Endothelial cell of umbilical vein (primary cell): ENCODE measurements at regions not wholly inside any gene's neighbourhood (a gene's known extent, or its start where the extent isn't known, plus 50 kb on each side); places are given as distances from the start of the nearest gene placed in this dataset.

Experiments
- EZH2 ChIP-seq: IDR thresholded peaks from 2 replicates; pipeline ENCODE4 v1.6.1; 2012; ENCODE audit warnings: borderline replicate concordance, low read depth, mild to moderate bottlenecking, moderate library complexity, low read length, inconsistent platforms; ENCODE audit not compliant: severe bottlenecking
- GATA2 ChIP-seq: IDR thresholded peaks from 2 replicates; pipeline ENCODE4 v1.7.0; 2011; ENCODE audit warnings: low read depth, mild to moderate bottlenecking, moderate library complexity, mixed read lengths, low read length; ENCODE audit not compliant: insufficient read length, insufficient read depth
- JUN ChIP-seq: IDR thresholded peaks from 2 replicates; pipeline ENCODE4 v1.6.1; 2011; ENCODE audit warnings: borderline replicate concordance, low read depth; ENCODE audit not compliant: insufficient read length, insufficient read depth
- MYC ChIP-seq: IDR thresholded peaks from one replicate; pipeline ENCODE4 v1.6.1; 2011; ENCODE audit warnings: mild to moderate bottlenecking, low read depth, low read length
- POLR2A ChIP-seq: IDR thresholded peaks from 2 replicates; pipeline ENCODE4 v1.6.1; 2012; ENCODE audit warnings: low read depth, mild to moderate bottlenecking, control low read depth, low read length
- POLR2AphosphoS5 ChIP-seq: IDR thresholded peaks from 2 replicates; pipeline ENCODE4 v1.6.1; 2012; ENCODE audit warnings: low read depth, mild to moderate bottlenecking, control low read depth, low read length, moderate library complexity; ENCODE audit not compliant: insufficient read depth
- TF ChIP-seq, protein P1 (sequence below), 2 donors: IDR thresholded peaks; 1 replicate in 1 of 2; 2 replicates in 1 of 2; pipeline ENCODE4 v1.5.1; 2011; ENCODE audit warnings: low read length in 2 of 2, mild to moderate bottlenecking in 2 of 2, moderate library complexity in 2 of 2, control low read depth in 1 of 2, inconsistent platforms in 1 of 2, low read depth in 1 of 2; ENCODE audit not compliant: insufficient read depth in 1 of 2; ENCODE audit errors: extremely low read depth in 1 of 2
- TF ChIP-seq, protein P2 (sequence below): IDR thresholded peaks from 2 replicates; pipeline ENCODE4 v1.6.1; 2011; ENCODE audit not compliant: insufficient read depth, insufficient read length

DNA sequence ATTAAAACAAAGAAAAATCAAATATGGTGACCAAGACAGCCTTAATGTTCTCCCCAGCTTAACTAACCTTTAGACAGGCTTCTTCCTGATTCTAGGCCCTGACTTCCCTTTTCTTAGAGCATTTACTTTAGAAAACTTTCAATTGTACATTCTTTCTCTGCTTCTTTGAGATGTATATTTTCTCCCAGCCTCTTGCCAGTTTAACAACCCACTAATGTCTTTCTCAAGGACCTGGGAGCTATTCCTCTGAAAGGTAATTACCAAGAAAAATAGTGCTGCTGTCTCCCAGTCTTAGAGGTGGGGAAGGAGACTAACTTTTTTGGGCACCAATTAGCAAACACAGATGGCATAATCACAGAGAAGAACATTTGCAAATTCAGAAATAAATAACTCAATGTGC lies 62.8 kb upstream of the KCNQ5 start:
- TF ChIP-seq, protein P1, sequence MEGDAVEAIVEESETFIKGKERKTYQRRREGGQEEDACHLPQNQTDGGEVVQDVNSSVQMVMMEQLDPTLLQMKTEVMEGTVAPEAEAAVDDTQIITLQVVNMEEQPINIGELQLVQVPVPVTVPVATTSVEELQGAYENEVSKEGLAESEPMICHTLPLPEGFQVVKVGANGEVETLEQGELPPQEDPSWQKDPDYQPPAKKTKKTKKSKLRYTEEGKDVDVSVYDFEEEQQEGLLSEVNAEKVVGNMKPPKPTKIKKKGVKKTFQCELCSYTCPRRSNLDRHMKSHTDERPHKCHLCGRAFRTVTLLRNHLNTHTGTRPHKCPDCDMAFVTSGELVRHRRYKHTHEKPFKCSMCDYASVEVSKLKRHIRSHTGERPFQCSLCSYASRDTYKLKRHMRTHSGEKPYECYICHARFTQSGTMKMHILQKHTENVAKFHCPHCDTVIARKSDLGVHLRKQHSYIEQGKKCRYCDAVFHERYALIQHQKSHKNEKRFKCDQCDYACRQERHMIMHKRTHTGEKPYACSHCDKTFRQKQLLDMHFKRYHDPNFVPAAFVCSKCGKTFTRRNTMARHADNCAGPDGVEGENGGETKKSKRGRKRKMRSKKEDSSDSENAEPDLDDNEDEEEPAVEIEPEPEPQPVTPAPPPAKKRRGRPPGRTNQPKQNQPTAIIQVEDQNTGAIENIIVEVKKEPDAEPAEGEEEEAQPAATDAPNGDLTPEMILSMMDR (IDR thresholded peaks at IDR 0.05; ENCODE audit: extremely low read depth in 1 of 2, insufficient read depth in 1 of 2, low read depth in 1 of 2, low read length in 2 of 2): no peak
- no peak for TF ChIP-seq POLR2A
- no peak for TF ChIP-seq POLR2AphosphoS5
- no peak for TF ChIP-seq JUN
- TF ChIP-seq EZH2: no peak
- no peak for TF ChIP-seq MYC
- TF ChIP-seq, protein P2, sequence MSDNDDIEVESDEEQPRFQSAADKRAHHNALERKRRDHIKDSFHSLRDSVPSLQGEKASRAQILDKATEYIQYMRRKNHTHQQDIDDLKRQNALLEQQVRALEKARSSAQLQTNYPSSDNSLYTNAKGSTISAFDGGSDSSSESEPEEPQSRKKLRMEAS: no peak
- TF ChIP-seq GATA2: no peak
